Activated CD4-positive, alpha-beta T cell treated with anti-CD3 and anti-CD28 coated beads, Interleukin-2, amount 50 U/mL, for 1 hour (primary cell): ENCODE measurements at regions not wholly inside any gene's neighbourhood (a gene's known extent, or its start where the extent isn't known, plus 50 kb on each side); places are given as distances from the start of the nearest gene placed in this dataset.

Source experiments
- DNase-seq: peaks from one replicate; pipeline ENCODE4 v3.0.0-alpha.2; 2020

GRCh38 chr3:140821493-140821892 is 120.1 kb upstream of the SLC25A36 start:
- no peak for DNase-seq

GRCh38 chr3:140822401-140823047 is 119.1 kb upstream of the SLC25A36 start:
- no peak for DNase-seq

GRCh38 chr3:140823106-140823505 is 118.5 kb upstream of the SLC25A36 start:
- DNase-seq, result no peak

GRCh38 chr3:140827894-140828293 is 113.7 kb upstream of the SLC25A36 start:
- no peak for DNase-seq

GRCh38 chr3:140828585-140828984 is 113.1 kb upstream of the SLC25A36 start:
- DNase-seq, result no peak

GRCh38 chr3:140829796-140830195 is 111.8 kb upstream of the SLC25A36 start:
- no peak for DNase-seq

GRCh38 chr3:140830391-140830790 is 111.2 kb upstream of the SLC25A36 start:
- DNase-seq, result no peak

- DNase-seq, result no peak
Observed at GRCh38 chr3:140832883-140833282, 108.8 kb upstream of the SLC25A36 start.

- no peak for DNase-seq
Observed at GRCh38 chr3:140834266-140835037, 107.2 kb upstream of the SLC25A36 start.

- DNase-seq, result no peak
Observed at GRCh38 chr3:140842984-140843649, 98.5 kb upstream of the SLC25A36 start.

GRCh38 chr3:140843656-140844055 is 98.0 kb upstream of the SLC25A36 start:
- DNase-seq, result no peak

GRCh38 chr3:140844072-140844471 is 97.6 kb upstream of the SLC25A36 start:
- DNase-seq, result no peak

GRCh38 chr3:140845882-140846281 is 95.8 kb upstream of the SLC25A36 start:
- no peak for DNase-seq

- no peak for DNase-seq
Observed at GRCh38 chr3:140848666-140849065, 93.0 kb upstream of the SLC25A36 start.

GRCh38 chr3:140850210-140850955 is 91.3 kb upstream of the SLC25A36 start:
- DNase-seq, result no peak

- DNase-seq, result no peak
Observed at GRCh38 chr3:140854961-140855360, 86.7 kb upstream of the SLC25A36 start.

GRCh38 chr3:140856905-140857304 is 84.7 kb upstream of the SLC25A36 start:
- DNase-seq, result no peak

- no peak for DNase-seq
Observed at GRCh38 chr3:140857993-140858392, 83.6 kb upstream of the SLC25A36 start.

GRCh38 chr3:140859592-140860336 is 81.9 kb upstream of the SLC25A36 start:
- DNase-seq, result no peak

GRCh38 chr3:140863580-140864009 is 78.0 kb upstream of the SLC25A36 start:
- peak; percentile 14 for DNase-seq

- DNase-seq, result no peak
Observed at GRCh38 chr3:140870351-140870750, 71.3 kb upstream of the SLC25A36 start.

- no peak for DNase-seq
Observed at GRCh38 chr3:140871022-140871421, 70.6 kb upstream of the SLC25A36 start.
